ENCODE measurements at regions not wholly inside any gene's neighbourhood (a gene's known extent, or its start where the extent isn't known, plus 50 kb on each side); places are given as distances from the start of the nearest gene placed in this dataset.

- intact Hi-C loops (cut with DNase I) = loop anchor here in 1 of 4 donors (10.0 kb wide), 1 partner anchor 696 kb away; no protein-coding TSS in a partner anchor
- TF ChIP-seq CTCF (IDR thresholded peaks at IDR 0.05) (no peak), EP300 (IDR thresholded peaks at IDR 0.05) (no peak), POLR2A (IDR thresholded peaks at IDR 0.05) (no peak)
- H3K9me3 ChIP-seq = no peaks in the 10 kb centered on the region
- no peak for DNase-seq
- no peaks in the 10 kb centered on the region for H3K27me3 ChIP-seq
- no peak overlapping the region for H3K27ac ChIP-seq
- peaks cover 1% of the 10 kb centered on the region for H3K4me1 ChIP-seq (ENCODE audit: insufficient read depth)
- no peak overlapping the region for H3K4me3 ChIP-seq
- no peaks in the 10 kb centered on the region for H3K36me3 ChIP-seq
Observed at GRCh38 chr2:37788602-37789209, 117.3 kb upstream of the CDC42EP3 start.

GRCh38 chr2:37790019-37790418 is 118.6 kb upstream of the CDC42EP3 start:
- intact Hi-C loops (cut with DNase I) = no loop called here
- Histone ChIP-seq H3K27ac (no peak overlapping the region), H3K4me3 (no peak overlapping the region), H3K27me3 (no peaks in the 10 kb centered on the region), H3K4me1 (ENCODE audit: insufficient read depth) (peaks cover 8% of the 10 kb centered on the region), H3K36me3 (no peaks in the 10 kb centered on the region), H3K9me3 (no peaks in the 10 kb centered on the region)
- TF ChIP-seq EP300 (IDR thresholded peaks at IDR 0.05) (no peak), CTCF (IDR thresholded peaks at IDR 0.05) (no peak), POLR2A (IDR thresholded peaks at IDR 0.05) (no peak)
- 75 to 87% (median 84%) methylated on average over 2 of the region's 2 CpGs for WGBS, 3 donors
- DNase-seq = no peak

GRCh38 chr2:37790462-37790861 is 119.0 kb upstream of the CDC42EP3 start:
- H3K27me3 ChIP-seq = no peaks in the 10 kb centered on the region
- no peaks in the 10 kb centered on the region for H3K36me3 ChIP-seq
- no peak for DNase-seq
- H3K4me1 ChIP-seq (ENCODE audit: insufficient read depth) = peaks cover 11% of the 10 kb centered on the region
- 95 to 96% (median 95%) methylated on average over 3 of the region's 3 CpGs for WGBS, 3 donors
- H3K27ac ChIP-seq = no peak overlapping the region
- TF ChIP-seq EP300 (IDR thresholded peaks at IDR 0.05) = no peak
- no peak for TF ChIP-seq POLR2A (IDR thresholded peaks at IDR 0.05)
- intact Hi-C loops (cut with DNase I) = no loop called here
- H3K4me3 ChIP-seq = no peak overlapping the region
- no peaks in the 10 kb centered on the region for H3K9me3 ChIP-seq

GRCh38 chr2:37792366-37792765 is 120.9 kb upstream of the CDC42EP3 start:
- WGBS, 3 donors = 86 to 97% (median 93%) methylated on average over 1 of the region's 1 CpG
- H3K4me1 ChIP-seq (ENCODE audit: insufficient read depth) = peaks cover 11% of the 10 kb centered on the region
- TF ChIP-seq CTCF (IDR thresholded peaks at IDR 0.05) = no peak
- no peak for TF ChIP-seq POLR2A (IDR thresholded peaks at IDR 0.05)
- no peak for TF ChIP-seq EP300 (IDR thresholded peaks at IDR 0.05)

GRCh38 chr2:37793004-37793403 is 121.6 kb upstream of the CDC42EP3 start:
- peaks cover 11% of the 10 kb centered on the region for H3K4me1 ChIP-seq (ENCODE audit: insufficient read depth)
- no peaks in the 10 kb centered on the region for H3K9me3 ChIP-seq
- TF ChIP-seq POLR2A (IDR thresholded peaks at IDR 0.05) (no peak), CTCF (IDR thresholded peaks at IDR 0.05) (no peak), EP300 (IDR thresholded peaks at IDR 0.05) (no peak)
- H3K27me3 ChIP-seq = no peaks in the 10 kb centered on the region
- no peak for DNase-seq
- WGBS, 3 donors = 86 to 94% (median 94%) methylated on average over 1 of the region's 1 CpG
- H3K4me3 ChIP-seq = no peak overlapping the region
- H3K36me3 ChIP-seq = no peaks in the 10 kb centered on the region
- intact Hi-C loops (cut with DNase I) = no loop called here
- H3K27ac ChIP-seq = no peak overlapping the region

More at GRCh38 chr2:37792366-37792765, 120.9 kb upstream of the CDC42EP3 start:
- Histone ChIP-seq H3K27me3 (no peaks in the 10 kb centered on the region), H3K36me3 (no peaks in the 10 kb centered on the region), H3K9me3 (no peaks in the 10 kb centered on the region), H3K4me3 (no peak overlapping the region), H3K27ac (no peak overlapping the region)
- DNase-seq = no peak
- intact Hi-C loops (cut with DNase I) = no loop called here

Measured in ovary (tissue), 7 donors.